DOHH2 (cell line): ENCODE measurements at regions not wholly inside any gene's neighbourhood (a gene's known extent, or its start where the extent isn't known, plus 50 kb on each side); places are given as distances from the start of the nearest gene placed in this dataset.

ENCODE experiments used
- EZH2phosphoT487 ChIP-seq: fragments of 200-600 bp; sonication (generic); IDR thresholded peaks from 2 replicates; pipeline ENCODE4 v1.6.1; 2017; ENCODE audit warnings: borderline replicate concordance, mild to moderate bottlenecking, antibody characterized with exemption, low read length, moderate library complexity, mixed read lengths
- TF ChIP-seq, protein P1 (sequence below): fragments of 200-600 bp; sonication (generic); IDR thresholded peaks from one replicate; pipeline ENCODE4 v1.5.1; 2014; ENCODE audit warnings: antibody characterized with exemption, mild to moderate bottlenecking, low read depth, low read length; ENCODE audit not compliant: poor library complexity, severe bottlenecking

DNA sequence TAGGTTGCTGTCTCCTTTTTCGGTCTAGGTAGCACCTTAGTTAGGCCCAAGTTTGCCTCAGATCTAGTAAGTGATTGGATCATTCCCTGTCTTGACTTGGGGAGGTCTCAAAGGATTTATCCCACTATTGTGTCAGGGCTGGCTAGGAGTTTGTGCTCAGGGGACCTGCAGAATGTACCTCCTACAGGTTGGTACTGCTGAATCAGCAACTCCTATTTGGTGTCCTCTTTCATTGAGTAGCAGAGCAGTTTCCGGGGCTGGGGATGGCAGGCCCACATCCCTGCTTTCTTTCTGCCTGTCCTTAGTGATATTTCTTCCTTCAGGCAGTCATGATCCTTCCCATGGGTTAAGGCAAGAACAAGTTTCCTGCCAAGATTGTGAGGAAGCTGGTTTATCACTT, 192.9 kb upstream of the CCNH start:
- TF ChIP-seq, protein P1, sequence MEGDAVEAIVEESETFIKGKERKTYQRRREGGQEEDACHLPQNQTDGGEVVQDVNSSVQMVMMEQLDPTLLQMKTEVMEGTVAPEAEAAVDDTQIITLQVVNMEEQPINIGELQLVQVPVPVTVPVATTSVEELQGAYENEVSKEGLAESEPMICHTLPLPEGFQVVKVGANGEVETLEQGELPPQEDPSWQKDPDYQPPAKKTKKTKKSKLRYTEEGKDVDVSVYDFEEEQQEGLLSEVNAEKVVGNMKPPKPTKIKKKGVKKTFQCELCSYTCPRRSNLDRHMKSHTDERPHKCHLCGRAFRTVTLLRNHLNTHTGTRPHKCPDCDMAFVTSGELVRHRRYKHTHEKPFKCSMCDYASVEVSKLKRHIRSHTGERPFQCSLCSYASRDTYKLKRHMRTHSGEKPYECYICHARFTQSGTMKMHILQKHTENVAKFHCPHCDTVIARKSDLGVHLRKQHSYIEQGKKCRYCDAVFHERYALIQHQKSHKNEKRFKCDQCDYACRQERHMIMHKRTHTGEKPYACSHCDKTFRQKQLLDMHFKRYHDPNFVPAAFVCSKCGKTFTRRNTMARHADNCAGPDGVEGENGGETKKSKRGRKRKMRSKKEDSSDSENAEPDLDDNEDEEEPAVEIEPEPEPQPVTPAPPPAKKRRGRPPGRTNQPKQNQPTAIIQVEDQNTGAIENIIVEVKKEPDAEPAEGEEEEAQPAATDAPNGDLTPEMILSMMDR = no peak
- TF ChIP-seq EZH2phosphoT487 = no peak
